Myocyte (in vitro differentiated cells): ENCODE measurements at regions not wholly inside any gene's neighbourhood (a gene's known extent, or its start where the extent isn't known, plus 50 kb on each side); places are given as distances from the start of the nearest gene placed in this dataset.
"Not testable (repeated sequence)": the region's sequence is repeated elsewhere in the genome, so short reads cannot be mapped to it uniquely, and the experiment has no call there.

Source experiments
- DNase-seq: peaks from one replicate; pipeline ENCODE4 v3.0.0-alpha.2; 2012; ENCODE audit warnings: low read depth

DNA sequence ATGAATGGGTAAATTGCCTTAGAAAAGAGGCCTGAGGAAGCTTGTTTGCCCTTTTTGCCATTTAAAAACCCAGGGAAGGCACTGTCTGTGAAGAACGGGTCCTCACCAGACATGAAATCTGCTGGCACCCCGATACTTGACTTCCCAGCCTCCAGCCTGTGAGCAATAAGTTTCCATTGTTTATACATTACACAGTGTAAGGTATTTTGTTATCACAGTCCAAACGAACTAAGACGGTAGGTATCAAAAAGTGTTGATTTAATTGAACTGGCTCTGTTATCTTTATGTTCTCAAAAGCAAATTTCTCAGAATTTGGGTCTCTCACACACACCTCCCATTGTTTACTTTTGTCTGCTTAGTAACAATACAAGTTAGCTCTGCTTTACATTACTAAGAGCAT, 181.1 kb upstream of the MARCKS start:
- no peak for DNase-seq

GRCh38 chr6:113676968-113677367, 180.2 kb upstream of the MARCKS start:
- DNase-seq = no peak

DNA sequence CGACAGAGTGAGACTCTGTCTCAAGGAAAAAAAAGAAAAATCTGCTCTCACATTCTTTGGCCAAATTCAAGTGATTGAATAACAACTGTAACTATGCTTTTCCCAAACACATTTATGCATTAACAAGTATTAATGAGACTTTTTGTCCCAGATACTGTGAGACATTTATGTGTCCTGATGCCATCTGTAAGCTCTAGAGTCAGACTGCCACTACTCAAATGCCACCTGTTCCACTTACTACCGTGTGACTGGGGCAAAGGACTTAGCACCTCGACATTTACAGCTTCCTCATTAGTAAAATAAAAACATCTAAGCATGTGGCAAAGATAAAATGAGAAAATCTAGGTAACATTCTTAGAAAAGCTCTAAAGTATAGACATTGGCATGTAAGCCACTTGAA, 178.1 kb upstream of the MARCKS start:
- DNase-seq = no peak

GRCh38 chr6:113680301-113680700, 176.8 kb upstream of the MARCKS start:
- DNase-seq = no peak

DNA sequence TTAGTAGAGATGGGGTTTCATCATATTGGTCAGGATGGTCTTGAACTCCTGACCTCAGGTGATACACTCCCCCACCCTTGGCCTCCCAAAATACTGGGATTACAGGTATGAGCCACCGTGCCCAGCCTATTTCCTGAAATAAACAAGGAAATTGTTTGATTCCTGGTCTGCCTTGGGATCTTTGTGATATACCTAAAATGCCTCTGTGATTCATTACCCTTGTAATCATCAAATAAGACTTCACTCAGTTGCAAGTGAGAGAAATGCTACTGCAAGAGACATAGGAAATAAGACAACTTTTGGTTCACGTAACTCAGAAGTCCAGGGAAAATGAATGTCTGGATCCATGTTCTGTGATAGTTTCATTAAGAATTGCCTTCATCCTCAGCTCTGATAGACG, 173.2 kb upstream of the MARCKS start:
- no peak for DNase-seq

DNA sequence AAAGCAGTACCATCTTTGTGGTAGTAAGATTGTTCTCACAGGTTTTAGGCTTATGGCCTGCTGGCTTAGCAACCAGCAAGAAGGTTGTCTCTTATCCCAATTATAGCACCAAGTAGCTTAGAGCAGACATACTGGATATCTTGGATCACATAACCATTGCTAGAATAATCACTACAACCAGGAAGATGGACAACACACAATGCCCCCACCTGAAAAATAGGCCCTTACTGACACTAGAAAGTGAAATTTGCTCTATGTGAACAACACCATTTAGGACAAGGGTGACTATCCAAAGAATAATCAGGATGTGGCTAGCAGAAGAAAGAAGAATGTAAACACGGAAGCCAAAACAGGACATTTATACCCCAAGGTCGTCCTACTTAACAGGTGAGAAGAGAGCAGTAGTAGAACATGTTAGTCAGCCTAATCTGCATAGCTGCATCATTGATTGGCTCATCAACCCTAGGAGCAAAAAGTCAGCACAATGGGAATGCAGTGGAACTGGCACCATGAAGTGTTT, 172.7 kb upstream of the MARCKS start:
- no peak for DNase-seq

- no peak for DNase-seq
These were observed 171.1 kb upstream of the MARCKS start for GRCh38 chr6:113686049-113686448.

GRCh38 chr6:113689620-113690019, 167.5 kb upstream of the MARCKS start:
- not testable (repeated sequence) for DNase-seq

DNA sequence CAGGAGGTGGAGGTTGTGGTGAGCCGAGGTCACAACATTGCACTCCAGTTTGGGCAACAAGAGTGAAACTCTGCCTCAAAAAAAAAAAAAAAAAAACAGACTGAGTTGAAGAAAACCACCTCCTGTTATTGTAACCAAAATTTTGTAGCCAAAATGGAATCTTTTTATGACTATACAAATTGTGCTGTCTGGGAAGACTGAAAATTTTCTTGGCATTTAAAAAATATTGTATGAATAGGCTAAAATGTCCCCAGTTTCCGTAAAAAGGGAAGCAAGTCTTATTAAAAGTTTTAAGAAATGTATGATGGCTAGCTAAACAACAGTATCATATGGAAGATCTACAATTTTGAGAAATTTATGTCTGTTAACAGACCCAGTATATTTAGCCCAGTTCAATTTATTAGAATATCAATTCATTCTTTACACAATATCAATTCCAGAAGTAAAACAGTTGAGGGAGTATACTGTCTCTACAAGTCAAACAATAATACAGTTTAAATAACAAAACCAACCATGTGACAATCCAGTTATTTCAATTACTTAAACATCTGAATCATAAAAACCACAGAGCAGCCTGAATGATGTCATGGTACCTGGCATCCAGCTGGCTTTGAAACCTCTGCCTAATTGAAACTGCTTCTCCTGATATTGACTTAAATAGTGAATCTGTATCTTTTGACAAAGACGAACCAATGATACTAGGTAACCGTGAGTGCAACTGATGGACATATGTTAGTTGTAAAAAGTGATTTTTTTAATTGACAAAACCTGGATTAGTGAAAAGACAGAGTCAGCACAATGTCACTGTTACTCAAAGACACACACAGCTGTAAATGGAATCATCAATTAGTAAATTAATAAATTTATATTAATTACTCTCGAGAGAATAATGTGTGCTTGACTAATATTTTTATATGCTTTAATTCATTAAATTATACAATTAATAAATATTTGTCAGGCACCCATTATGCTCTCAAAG, 166.6 kb upstream of the MARCKS start:
- DNase-seq = peak; percentile 67

DNA sequence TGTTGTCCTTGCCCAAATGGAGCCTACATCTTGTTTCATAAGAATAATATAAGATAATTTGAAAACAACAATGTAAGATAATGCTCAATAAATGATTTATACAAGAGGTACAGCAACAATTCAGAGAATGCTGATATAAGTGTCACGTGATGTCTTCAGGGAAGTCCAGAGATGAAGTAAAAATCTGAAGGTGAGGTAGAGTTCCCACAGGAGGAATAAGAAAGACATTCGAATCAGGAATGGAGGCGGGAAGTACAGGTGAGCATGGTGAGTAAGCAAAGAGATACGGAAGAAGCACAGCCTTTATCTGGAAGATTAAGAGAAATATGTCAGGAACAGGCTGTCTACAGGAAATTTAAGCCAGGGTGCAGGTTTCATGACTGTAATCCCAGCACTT, 165.9 kb upstream of the MARCKS start:
- no peak for DNase-seq

DNA sequence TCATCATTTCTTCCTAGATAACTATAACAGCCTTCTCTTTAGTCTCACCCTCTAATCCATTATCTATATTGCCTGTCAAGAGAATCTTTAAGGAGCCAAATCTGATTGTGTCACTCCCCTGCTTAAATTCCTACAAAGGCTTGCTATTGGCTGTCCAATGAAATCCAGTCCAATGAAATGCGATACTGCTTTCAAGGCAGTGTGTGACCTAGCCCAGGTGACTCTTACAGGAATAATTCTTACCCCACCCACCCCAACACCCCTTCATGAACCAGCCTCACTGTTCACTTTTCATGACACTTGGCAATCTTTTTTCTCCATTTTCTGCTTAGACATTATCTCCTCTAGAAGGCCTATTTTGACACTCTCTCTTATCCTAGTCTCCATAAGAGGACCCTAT, 163.3 kb upstream of the MARCKS start:
- DNase-seq = no peak

DNA sequence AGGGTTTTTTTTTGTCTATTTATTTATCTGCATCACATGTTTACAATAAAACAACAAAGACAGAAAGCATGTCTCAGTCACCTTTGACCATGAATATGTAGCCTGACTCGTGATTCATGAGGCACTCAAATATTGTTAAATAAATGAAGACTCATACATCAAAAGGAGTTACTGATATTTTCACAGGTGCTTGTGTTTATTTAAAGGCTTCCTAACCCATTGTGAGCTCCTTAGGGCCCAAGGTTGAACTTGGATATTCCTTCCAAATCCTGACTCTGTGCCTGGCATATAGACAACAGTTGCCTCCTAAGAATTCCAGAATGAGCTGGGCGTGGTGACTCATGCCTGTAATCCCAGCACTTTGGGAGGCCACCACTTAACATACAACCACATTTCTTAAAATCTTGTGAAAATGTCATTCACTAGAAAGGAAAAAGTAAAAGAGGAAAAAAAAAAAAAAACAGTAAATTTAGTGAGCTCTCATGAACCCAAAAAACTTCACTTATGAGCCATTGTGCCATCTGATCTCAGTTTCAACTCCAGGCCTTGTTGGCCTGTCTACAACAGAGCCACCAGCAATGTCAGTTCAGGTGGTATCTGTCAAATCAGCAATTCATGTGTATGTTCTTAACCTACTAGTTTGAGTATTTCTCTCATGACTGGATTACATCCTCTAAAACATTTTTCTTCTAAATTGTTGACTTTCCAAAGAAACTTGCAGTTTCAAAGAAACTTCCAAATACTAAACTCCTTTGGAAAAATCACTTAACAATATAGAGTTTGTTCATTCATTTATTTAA, 162.7 kb upstream of the MARCKS start:
- DNase-seq = no peak

DNA sequence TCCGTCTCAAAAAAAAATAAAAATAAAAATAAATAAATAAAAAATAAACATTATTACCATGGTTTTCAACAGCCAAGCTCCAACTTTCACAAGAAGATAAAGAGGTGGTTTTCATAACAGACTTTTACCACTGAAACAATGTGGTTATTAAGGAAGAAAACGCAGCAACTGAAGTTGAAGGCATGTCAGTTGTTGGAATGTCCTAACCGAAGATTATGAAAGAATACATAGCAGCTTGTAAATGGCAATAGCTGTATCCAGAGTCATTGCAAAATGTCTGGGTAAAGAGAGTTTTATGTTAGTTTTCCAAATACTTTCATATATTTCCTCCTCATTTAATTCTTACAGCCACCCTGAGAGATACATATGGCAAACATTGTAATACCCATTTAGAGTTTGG, 161.6 kb upstream of the MARCKS start:
- peak; percentile 26 for DNase-seq

DNA sequence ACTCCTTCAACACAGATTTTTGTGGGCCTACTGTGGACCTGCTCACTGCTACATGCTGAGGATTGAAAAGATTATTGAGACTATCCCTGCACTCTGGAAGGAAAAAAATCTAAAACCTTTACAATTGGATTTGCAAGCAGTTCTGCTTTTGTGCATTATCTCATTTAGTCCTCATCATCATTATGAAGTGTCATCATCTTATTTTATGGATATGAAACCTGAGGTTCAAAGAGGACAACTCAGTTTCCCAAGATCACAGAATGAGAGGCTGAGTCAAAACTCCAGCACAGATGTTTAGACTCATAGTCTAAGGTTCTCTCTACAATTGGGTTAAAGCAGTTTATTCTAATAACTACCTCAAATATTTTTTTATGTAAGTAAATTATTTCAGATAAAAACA, 160.2 kb upstream of the MARCKS start:
- DNase-seq = no peak

DNA sequence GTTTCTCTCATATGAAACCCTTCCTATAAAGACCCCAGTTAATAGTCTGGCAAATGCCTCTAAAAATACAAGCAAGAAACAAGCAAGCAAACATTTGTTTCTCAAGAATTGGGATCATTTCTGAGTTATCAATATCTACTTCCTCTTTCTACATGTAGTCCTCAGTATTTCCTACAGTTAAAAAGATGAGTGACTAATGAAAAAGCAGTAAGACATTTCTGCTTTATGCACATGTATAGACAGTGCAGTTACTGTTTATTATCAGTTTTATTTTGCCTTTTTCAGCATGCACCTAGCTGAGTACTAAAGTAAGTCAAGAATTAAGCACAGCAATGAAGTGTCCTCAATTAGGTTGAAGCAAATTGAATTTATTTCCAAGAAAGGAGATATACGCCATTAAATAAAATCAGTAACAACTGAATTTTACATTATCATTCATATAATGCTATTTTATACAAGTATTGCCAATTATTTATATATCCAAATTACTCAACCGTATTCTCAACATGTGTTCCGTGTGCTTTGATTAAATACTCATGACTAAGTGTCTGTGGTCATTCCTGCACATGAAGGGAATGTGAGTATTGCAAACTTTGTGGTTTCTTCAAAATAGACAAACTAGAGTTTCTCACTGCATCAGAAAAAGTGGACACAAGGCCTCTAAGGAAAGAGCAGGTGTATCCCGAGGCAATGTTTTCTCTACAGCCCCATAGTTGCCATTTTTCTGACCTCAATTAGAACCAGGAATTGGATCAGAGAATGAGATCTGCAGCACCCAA, 159.3 kb upstream of the MARCKS start:
- peak; percentile 80 for DNase-seq

DNA sequence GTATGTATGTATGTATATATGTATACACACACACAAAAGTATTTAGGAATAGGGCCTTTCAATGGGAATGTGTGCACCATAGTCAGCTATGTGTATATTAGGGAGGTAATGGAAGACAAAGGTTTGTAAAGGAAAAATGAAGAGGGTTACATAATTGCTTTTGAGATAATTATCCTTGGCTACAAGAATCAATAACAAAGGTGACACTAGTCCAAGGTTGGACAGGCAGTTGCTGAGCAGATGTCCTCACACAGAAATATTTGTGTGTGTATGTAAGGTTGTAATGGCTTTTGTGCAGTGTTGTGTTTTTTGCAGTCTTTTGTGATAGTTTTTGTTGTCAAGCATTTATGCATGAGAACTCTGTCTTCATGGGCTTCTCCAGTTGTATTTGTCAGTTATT, 157.9 kb upstream of the MARCKS start:
- DNase-seq = no peak

DNA sequence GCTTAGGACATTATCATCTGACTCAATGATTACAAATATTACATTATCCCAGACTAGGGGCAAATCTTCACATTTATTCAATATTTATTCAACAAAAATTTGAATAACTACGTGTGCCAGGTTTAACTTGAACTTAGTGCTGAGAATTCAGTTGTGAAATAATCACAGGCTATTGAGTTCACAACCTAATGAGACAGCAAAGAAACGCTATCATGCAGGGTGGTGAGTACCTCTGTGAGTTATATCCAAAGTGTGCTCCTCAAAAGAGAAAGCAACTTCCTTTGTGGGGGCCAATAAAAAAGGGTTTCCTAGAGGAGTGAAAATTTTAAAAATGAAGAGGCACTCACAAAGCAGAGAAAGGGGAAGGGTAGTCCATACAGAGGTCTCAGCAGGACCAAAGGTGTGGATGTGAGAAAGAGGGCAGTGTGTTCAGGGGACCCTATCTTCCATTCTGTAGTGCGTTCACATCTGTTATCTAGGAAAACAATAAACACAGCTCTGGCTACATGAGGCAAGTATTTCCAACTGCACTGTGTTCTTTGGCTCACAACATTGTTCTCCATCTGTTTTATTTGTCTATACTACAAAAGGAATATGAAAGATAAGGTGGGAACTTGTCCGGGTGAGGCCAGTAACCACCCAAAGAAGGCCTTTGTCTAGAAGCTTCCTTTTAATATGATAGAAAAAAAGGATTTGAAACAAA, 155.4 kb upstream of the MARCKS start:
- no peak for DNase-seq

GRCh38 chr6:113707194-113707593, 150.0 kb upstream of the MARCKS start:
- DNase-seq = peak; percentile 70

GRCh38 chr6:113709936-113710509, 147.1 kb upstream of the MARCKS start:
- DNase-seq = no peak

DNA sequence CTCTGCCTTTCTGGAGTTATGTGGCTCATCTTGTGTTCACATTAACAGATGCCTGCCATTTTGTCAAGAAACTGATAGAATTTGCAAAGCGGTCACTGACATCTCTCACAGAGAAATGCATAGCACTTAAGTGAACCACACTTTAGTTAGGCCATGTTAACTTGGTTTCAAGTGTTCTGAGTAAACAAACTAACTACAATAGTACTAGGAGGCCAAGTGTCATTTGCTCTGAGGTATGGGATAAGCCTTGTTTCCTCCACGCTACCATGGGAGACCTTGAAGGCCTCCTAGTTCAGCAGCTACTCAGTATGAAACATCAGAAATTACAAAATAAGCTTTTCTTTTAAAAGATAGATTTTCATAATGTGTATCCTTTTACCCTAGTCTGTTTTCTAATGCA, 143.5 kb upstream of the MARCKS start:
- DNase-seq = no peak
